ENCODE measurements at regions not wholly inside any gene's neighbourhood (a gene's known extent, or its start where the extent isn't known, plus 50 kb on each side); places are given as distances from the start of the nearest gene placed in this dataset.

- no peaks in the 10 kb centered on the region for H3K27me3 ChIP-seq
- no peaks in the 10 kb centered on the region for H3K9me3 ChIP-seq
- H3K4me3 ChIP-seq = no peak overlapping the region
- TF ChIP-seq CTCF (IDR thresholded peaks at IDR 0.05) = no peak
- no peaks in the 10 kb centered on the region for H3K36me3 ChIP-seq
- H3K4me1 ChIP-seq = no peaks in the 10 kb centered on the region
- H3K27ac ChIP-seq = no peak overlapping the region
- intact Hi-C loops (cut with DNase I) = no loop called here
- DNase-seq (ENCODE audit: low spot score in 2 of 2) = no peak
Measured at GRCh38 chr6:129923530-129924250, 62.6 kb upstream of the TMEM244 start.

GRCh38 chr6:129921169-129921817 is 60.2 kb upstream of the TMEM244 start:
- TF ChIP-seq CTCF (IDR thresholded peaks at IDR 0.05) = no peak
- Histone ChIP-seq H3K36me3 (no peaks in the 10 kb centered on the region), H3K27me3 (no peaks in the 10 kb centered on the region), H3K27ac (no peak overlapping the region), H3K4me1 (no peaks in the 10 kb centered on the region), H3K9me3 (no peaks in the 10 kb centered on the region), H3K4me3 (no peak overlapping the region)
- DNase-seq (ENCODE audit: low spot score in 2 of 2) = no peak
- intact Hi-C loops (cut with DNase I) = no loop called here

GRCh38 chr6:129920103-129920798 is 59.1 kb upstream of the TMEM244 start:
- no peaks in the 10 kb centered on the region for H3K4me1 ChIP-seq
- no peaks in the 10 kb centered on the region for H3K36me3 ChIP-seq
- no peaks in the 10 kb centered on the region for H3K9me3 ChIP-seq
- no peak overlapping the region for H3K4me3 ChIP-seq
- DNase-seq (ENCODE audit: low spot score in 2 of 2) = no peak
- H3K27ac ChIP-seq = no peak overlapping the region
- TF ChIP-seq CTCF (IDR thresholded peaks at IDR 0.05) = no peak
- no peaks in the 10 kb centered on the region for H3K27me3 ChIP-seq
- intact Hi-C loops (cut with DNase I) = no loop called here

DNA sequence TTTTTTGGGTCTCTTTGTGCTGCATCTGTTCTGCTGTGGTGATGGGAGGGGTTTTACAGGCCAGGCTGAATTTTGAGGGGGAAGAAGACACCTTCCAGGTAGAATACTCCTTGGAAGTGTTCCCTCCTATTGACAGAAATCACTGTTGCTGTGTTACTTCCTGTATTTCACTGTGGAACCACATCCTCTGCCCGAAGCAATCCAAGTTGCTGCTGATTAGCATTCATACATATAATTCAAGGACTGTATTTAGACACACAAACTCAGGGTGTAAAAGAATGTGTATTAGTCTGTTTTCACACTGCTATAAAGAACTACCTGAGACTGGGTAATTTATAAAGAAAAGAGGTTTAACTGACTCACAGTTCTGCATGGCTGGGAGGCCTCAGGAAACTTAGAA is 50.6 kb upstream of the TMEM244 start:
- Histone ChIP-seq H3K36me3 (no peaks in the 10 kb centered on the region), H3K27me3 (no peaks in the 10 kb centered on the region), H3K4me3 (no peak overlapping the region), H3K4me1 (no peaks in the 10 kb centered on the region), H3K9me3 (no peaks in the 10 kb centered on the region), H3K27ac (no peak overlapping the region)
- DNase-seq (ENCODE audit: low spot score in 2 of 2) = no peak
- intact Hi-C loops (cut with DNase I) = no loop called here
- no peak for TF ChIP-seq CTCF (IDR thresholded peaks at IDR 0.05)
